Adrenal gland (tissue), 5 donors: ENCODE measurements at regions not wholly inside any gene's neighbourhood (a gene's known extent, or its start where the extent isn't known, plus 50 kb on each side); places are given as distances from the start of the nearest gene placed in this dataset.

ENCODE experiments used
- POLR2A ChIP-seq, 2 donors: fragments of 450-650 bp; IDR thresholded peaks; one replicate each; pipeline ENCODE4 v1.6.1; 2017; ENCODE audit warnings: antibody characterized with exemption in 2 of 2, mild to moderate bottlenecking in 2 of 2, moderate library complexity in 1 of 2
- TF ChIP-seq, protein P1 (sequence below), 6 experiments: fragments of 450-650 bp in 4 of 6; fragments of 200-600 bp in 2 of 6; sonication (generic) in 1 of 6; IDR thresholded peaks; 1 replicate in 5 of 6; 2 replicates in 1 of 6; pipeline versions ENCODE4 v1.5.1 to v1.8.0; 2016 to 2021; ENCODE audit warnings: antibody characterized with exemption in 6 of 6, mild to moderate bottlenecking in 2 of 6, moderate library complexity in 1 of 6
- donor health status: DM: no; HTN: no; CAD: no.

DNA sequence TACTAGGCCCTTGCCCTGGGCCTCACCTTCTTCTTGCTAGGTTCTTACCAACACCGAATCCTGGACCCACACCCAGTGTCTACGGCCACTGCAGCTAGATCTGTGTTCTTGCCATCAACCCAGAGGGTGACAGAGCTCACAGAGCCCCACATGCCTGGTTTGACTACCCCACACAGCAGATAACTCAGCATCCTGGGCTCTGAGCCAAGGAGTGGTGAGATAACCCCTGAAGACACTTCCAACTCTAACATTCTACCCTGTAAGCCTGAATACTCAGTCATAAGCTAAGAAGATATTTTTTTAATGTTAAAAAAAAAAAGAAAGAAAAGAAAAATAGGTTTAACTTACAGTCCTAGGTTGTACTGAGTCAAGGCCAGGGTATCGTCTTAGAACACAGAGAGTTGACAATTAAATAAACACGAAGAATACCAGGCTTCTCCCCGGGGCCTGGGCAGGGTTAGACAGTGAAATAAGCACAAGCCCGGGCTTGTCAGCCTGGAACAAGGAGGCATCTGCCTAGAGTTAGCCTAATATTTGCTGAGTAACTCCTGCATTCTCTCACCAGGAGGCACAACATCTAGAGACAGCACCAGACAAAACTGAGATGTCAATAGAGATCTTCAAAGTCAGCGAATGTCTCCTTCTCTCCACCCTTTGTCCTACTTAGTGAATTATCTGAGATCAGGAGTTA, 556.5 kb upstream of the LRRN3 start:
- TF ChIP-seq, protein P1, sequence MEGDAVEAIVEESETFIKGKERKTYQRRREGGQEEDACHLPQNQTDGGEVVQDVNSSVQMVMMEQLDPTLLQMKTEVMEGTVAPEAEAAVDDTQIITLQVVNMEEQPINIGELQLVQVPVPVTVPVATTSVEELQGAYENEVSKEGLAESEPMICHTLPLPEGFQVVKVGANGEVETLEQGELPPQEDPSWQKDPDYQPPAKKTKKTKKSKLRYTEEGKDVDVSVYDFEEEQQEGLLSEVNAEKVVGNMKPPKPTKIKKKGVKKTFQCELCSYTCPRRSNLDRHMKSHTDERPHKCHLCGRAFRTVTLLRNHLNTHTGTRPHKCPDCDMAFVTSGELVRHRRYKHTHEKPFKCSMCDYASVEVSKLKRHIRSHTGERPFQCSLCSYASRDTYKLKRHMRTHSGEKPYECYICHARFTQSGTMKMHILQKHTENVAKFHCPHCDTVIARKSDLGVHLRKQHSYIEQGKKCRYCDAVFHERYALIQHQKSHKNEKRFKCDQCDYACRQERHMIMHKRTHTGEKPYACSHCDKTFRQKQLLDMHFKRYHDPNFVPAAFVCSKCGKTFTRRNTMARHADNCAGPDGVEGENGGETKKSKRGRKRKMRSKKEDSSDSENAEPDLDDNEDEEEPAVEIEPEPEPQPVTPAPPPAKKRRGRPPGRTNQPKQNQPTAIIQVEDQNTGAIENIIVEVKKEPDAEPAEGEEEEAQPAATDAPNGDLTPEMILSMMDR (IDR thresholded peaks at IDR 0.05): no peak
- no peak for TF ChIP-seq POLR2A (IDR thresholded peaks at IDR 0.05)
